Body of pancreas (tissue), 4 donors: ENCODE measurements at regions not wholly inside any gene's neighbourhood (a gene's known extent, or its start where the extent isn't known, plus 50 kb on each side); places are given as distances from the start of the nearest gene placed in this dataset.

Experiments
- CTCF ChIP-seq, 7 experiments: fragments of 450-650 bp in 4 of 7; fragments of 200-600 bp in 3 of 7; sonication (generic) in 3 of 7; IDR thresholded peaks; one replicate each; pipeline ENCODE4 v1.5.1; 2016 to 2019; ENCODE audit warnings: antibody characterized with exemption in 7 of 7
- POLR2A ChIP-seq, 3 donors: fragments of 450-650 bp; IDR thresholded peaks; one replicate each; pipeline ENCODE4 v1.6.1; 2016; ENCODE audit warnings: antibody characterized with exemption in 3 of 3, mild to moderate bottlenecking in 2 of 3

- TF ChIP-seq CTCF (IDR thresholded peaks at IDR 0.05) = no peak
- no peak for TF ChIP-seq POLR2A (IDR thresholded peaks at IDR 0.05)
These were observed 442.0 kb downstream of the MDFIC start for GRCh38 chr7:115363916-115364315.
